Activated naive CD4-positive, alpha-beta T cell treated with anti-CD3 and anti-CD28 coated beads, Interleukin-2, amount 50 U/mL, for 16 hours (primary cell): ENCODE measurements at regions not wholly inside any gene's neighbourhood (a gene's known extent, or its start where the extent isn't known, plus 50 kb on each side); places are given as distances from the start of the nearest gene placed in this dataset.

Experiments used
- DNase-seq: peaks from one replicate; pipeline ENCODE4 v3.0.0-alpha.2; 2020

GRCh38 chr5:68766952-68767464, 326.8 kb upstream of the SLC30A5 start:
- no peak for DNase-seq

GRCh38 chr5:68770551-68770950, 323.3 kb upstream of the SLC30A5 start:
- DNase-seq, result no peak

- DNase-seq, result no peak
These were observed 322.6 kb upstream of the SLC30A5 start for GRCh38 chr5:68771221-68771620.

GRCh38 chr5:68771732-68772131, 322.1 kb upstream of the SLC30A5 start:
- DNase-seq, result no peak

GRCh38 chr5:68776381-68776780, 317.4 kb upstream of the SLC30A5 start:
- DNase-seq, result no peak

GRCh38 chr5:68777135-68777534, 316.7 kb upstream of the SLC30A5 start:
- no peak for DNase-seq

- DNase-seq, result no peak
These were observed 315.3 kb upstream of the SLC30A5 start for GRCh38 chr5:68778484-68778883.

- DNase-seq, result no peak
These were observed 313.4 kb upstream of the SLC30A5 start for GRCh38 chr5:68780299-68780955.

- no peak for DNase-seq
These were observed 300.7 kb upstream of the SLC30A5 start for GRCh38 chr5:68793074-68793473.

- no peak for DNase-seq
These were observed 299.8 kb upstream of the SLC30A5 start for GRCh38 chr5:68793993-68794392.

- DNase-seq, result no peak
These were observed 298.6 kb upstream of the SLC30A5 start for GRCh38 chr5:68795190-68795589.

- no peak for DNase-seq
These were observed 294.7 kb upstream of the SLC30A5 start for GRCh38 chr5:68798877-68799843.

GRCh38 chr5:68802430-68802829, 291.4 kb upstream of the SLC30A5 start:
- no peak for DNase-seq

GRCh38 chr5:68803881-68804319, 289.9 kb upstream of the SLC30A5 start:
- no peak for DNase-seq

- no peak for DNase-seq
These were observed 289.5 kb upstream of the SLC30A5 start for GRCh38 chr5:68804343-68804742.

GRCh38 chr5:68805444-68805843, 288.4 kb upstream of the SLC30A5 start:
- DNase-seq, result no peak

- DNase-seq, result no peak
These were observed 276.2 kb upstream of the SLC30A5 start for GRCh38 chr5:68817632-68818031.

GRCh38 chr5:68818057-68818695, 275.6 kb upstream of the SLC30A5 start:
- no peak for DNase-seq

- no peak for DNase-seq
These were observed 274.9 kb upstream of the SLC30A5 start for GRCh38 chr5:68818870-68819269.

- DNase-seq, result no peak
These were observed 272.8 kb upstream of the SLC30A5 start for GRCh38 chr5:68821056-68821455.

- DNase-seq, result no peak
These were observed 271.0 kb upstream of the SLC30A5 start for GRCh38 chr5:68822796-68823195.

GRCh38 chr5:68823301-68823700, 270.5 kb upstream of the SLC30A5 start:
- no peak for DNase-seq

- no peak for DNase-seq
These were observed 263.4 kb upstream of the SLC30A5 start for GRCh38 chr5:68830377-68830898.
